ENCODE measurements at regions not wholly inside any gene's neighbourhood (a gene's known extent, or its start where the extent isn't known, plus 50 kb on each side); places are given as distances from the start of the nearest gene placed in this dataset.

GRCh38 chr6:90428514-90428913 is 131.9 kb upstream of the BACH2 start:
- TF ChIP-seq CTCF (IDR thresholded peaks at IDR 0.05; ENCODE audit: low read depth, low read length): no peak
- TF ChIP-seq MAX (IDR thresholded peaks at IDR 0.05; ENCODE audit: low read depth, low read length): no peak
- TF ChIP-seq MYC (IDR thresholded peaks at IDR 0.05; ENCODE audit: low read depth, low read length): no peak
